ENCODE measurements at regions not wholly inside any gene's neighbourhood (a gene's known extent, or its start where the extent isn't known, plus 50 kb on each side); places are given as distances from the start of the nearest gene placed in this dataset.

DNA sequence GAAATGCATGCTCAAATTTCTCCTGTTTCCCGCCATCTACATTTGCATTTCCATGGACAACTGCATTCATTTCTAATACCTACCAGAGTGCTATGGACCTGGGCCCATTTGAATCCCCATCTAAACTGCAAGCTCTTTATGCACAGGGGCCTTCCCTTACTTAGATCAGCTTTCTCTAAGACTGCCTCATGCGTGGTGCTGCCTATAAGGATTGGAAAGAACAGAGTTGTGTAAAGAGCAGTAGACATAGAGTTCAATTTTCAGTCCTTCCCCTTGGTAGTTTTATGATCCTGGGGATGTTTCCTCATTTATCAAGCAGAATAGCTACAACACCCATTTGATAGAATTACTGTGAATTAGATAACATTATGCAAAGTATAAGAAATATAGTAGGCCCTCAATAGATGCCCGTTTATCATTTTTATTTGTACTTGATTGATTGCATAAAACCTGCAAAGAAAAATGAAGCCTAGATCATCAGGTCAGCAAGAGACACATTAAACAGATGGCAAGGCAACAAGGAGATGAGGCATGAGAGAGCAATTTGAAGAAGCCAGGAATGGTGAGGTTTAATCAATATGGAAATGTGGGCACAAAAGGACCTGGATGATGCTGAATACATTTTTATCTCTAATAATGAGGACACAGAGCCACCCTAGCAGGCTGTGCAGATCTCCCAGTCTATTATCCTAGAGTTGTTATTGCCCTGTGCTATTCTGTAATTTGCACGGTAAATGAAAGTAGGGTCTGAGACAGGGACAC is 359.7 kb downstream of the FAM181B start:
- no peaks in the 10 kb centered on the region for H3K4me1 ChIP-seq (ENCODE audit: control insufficient read depth in 1 of 2, insufficient read depth in 2 of 2, low read length in 2 of 2)
- no peak overlapping the region for H3K27ac ChIP-seq (ENCODE audit: low read length)
- no peaks in the 10 kb centered on the region for H3K9me3 ChIP-seq (ENCODE audit: control insufficient read depth in 1 of 2, low read length in 2 of 2)
- no peak overlapping the region for H3K4me3 ChIP-seq (ENCODE audit: low read depth in 1 of 2, low read length in 2 of 2)
- H3K27me3 ChIP-seq (ENCODE audit: low read depth, low read length), result no peaks in the 10 kb centered on the region
- no peaks in the 10 kb centered on the region for H3K36me3 ChIP-seq (ENCODE audit: control insufficient read depth in 1 of 2, insufficient read depth in 2 of 2, low read length in 2 of 2)

DNA sequence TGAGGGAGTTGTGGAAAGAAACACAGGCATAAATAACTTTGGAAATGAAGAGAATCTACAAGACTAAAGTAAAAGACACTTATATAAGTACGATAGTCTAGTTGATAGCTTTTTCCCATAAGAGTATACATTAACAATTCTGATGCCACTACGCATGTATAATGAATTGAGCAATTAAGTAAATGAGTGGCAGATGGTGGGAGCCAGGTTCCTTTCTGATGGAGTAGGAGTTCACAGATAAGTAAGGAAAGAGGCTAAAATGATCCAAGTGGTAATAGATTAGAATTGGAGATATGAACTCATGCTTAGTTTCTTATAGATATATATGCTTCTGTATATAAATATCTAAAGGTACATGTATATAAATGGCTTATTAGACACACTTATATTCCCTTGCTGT is 368.3 kb downstream of the FAM181B start:
- Histone ChIP-seq H3K27me3 (ENCODE audit: low read depth, low read length) (no peaks in the 10 kb centered on the region), H3K27ac (ENCODE audit: low read length) (no peak overlapping the region), H3K36me3 (ENCODE audit: control insufficient read depth in 1 of 2, insufficient read depth in 2 of 2, low read length in 2 of 2) (no peaks in the 10 kb centered on the region), H3K4me1 (ENCODE audit: control insufficient read depth in 1 of 2, insufficient read depth in 2 of 2, low read length in 2 of 2) (no peaks in the 10 kb centered on the region), H3K4me3 (ENCODE audit: low read depth in 1 of 2, low read length in 2 of 2) (no peak overlapping the region), H3K9me3 (ENCODE audit: control insufficient read depth in 1 of 2, low read length in 2 of 2) (no peaks in the 10 kb centered on the region)

DNA sequence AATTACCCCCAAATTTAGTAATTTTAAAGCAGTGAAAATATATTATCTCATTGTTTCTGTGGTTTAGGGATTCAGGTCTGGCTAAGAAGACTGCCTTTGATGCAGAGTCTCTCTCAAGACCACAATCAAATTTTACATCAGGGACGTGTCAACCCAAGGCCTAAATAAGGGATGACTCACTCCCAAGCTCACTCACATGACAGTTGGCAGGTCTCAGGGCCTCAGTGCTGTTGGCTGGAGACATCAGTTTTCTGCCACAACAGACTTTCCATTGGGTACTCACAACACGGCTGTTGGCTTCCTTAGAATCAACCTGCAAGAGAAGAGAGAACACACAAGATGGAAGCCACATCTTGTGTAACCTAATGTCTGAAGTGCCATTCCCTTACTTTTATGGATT is 377.3 kb downstream of the FAM181B start:
- Histone ChIP-seq H3K27ac (ENCODE audit: low read length) (no peak overlapping the region), H3K9me3 (ENCODE audit: control insufficient read depth in 1 of 2, low read length in 2 of 2) (peaks cover 0 to 7% of the 10 kb centered on the region in 2 donors), H3K4me3 (ENCODE audit: low read depth in 1 of 2, low read length in 2 of 2) (no peak overlapping the region), H3K27me3 (ENCODE audit: low read depth, low read length) (no peaks in the 10 kb centered on the region), H3K4me1 (ENCODE audit: control insufficient read depth in 1 of 2, insufficient read depth in 2 of 2, low read length in 2 of 2) (no peaks in the 10 kb centered on the region), H3K36me3 (ENCODE audit: control insufficient read depth in 1 of 2, insufficient read depth in 2 of 2, low read length in 2 of 2) (no peaks in the 10 kb centered on the region)

DNA sequence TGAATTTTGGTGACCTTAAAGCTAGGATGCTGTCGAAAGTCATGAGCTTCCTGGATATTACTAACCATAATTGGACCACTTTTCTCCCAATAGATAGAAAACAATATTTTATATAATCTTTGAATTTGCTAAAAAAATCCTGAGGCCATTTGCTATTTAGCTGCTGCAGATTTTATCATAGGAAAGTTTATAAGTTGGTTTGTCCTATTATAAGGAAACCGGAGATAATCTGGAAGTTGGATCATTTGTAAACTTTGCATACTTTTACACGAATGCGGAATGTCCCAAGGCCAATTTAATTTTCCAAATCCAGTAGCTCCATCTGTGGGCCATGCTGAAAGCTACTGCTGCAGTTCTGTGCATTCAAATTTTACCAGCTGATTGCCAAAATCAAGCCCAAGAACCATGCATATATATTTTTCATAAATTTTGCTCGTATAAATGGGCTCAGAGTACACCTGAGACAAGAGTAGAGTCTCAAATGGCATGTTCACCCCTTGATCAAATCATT is 378.3 kb downstream of the FAM181B start:
- Histone ChIP-seq H3K9me3 (ENCODE audit: control insufficient read depth in 1 of 2, low read length in 2 of 2) (peaks cover 0 to 7% of the 10 kb centered on the region in 2 donors), H3K27ac (ENCODE audit: low read length) (no peak overlapping the region), H3K4me3 (ENCODE audit: low read depth in 1 of 2, low read length in 2 of 2) (no peak overlapping the region), H3K27me3 (ENCODE audit: low read depth, low read length) (no peaks in the 10 kb centered on the region), H3K36me3 (ENCODE audit: control insufficient read depth in 1 of 2, insufficient read depth in 2 of 2, low read length in 2 of 2) (no peaks in the 10 kb centered on the region), H3K4me1 (ENCODE audit: control insufficient read depth in 1 of 2, insufficient read depth in 2 of 2, low read length in 2 of 2) (no peaks in the 10 kb centered on the region)

DNA sequence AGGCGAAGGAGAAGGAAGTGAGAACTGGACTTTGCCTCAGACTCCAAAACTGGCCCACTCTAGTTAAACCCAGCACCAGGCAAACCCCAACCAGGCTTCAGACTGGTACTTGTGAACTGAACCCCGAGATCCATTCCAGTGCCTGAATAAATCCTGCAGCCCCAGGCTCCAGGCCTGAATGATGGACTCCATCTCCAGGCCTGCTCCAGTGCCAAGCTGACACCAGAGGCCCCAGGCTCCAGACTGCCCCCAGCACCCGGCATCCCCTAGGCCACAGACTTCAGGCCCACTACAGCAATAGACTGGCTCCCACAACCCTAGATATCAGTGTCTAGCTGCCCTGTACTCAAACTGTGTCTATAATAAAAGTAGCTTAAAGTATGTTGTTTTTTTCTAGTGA is 406.8 kb downstream of the FAM181B start:
- Histone ChIP-seq H3K36me3 (ENCODE audit: control insufficient read depth in 1 of 2, insufficient read depth in 2 of 2, low read length in 2 of 2) (no peaks in the 10 kb centered on the region), H3K27ac (ENCODE audit: low read length) (no peak overlapping the region), H3K27me3 (ENCODE audit: low read depth, low read length) (no peaks in the 10 kb centered on the region), H3K4me3 (ENCODE audit: low read depth in 1 of 2, low read length in 2 of 2) (no peak overlapping the region), H3K4me1 (ENCODE audit: control insufficient read depth in 1 of 2, insufficient read depth in 2 of 2, low read length in 2 of 2) (no peaks in the 10 kb centered on the region), H3K9me3 (ENCODE audit: control insufficient read depth in 1 of 2, low read length in 2 of 2) (no peaks in the 10 kb centered on the region)

DNA sequence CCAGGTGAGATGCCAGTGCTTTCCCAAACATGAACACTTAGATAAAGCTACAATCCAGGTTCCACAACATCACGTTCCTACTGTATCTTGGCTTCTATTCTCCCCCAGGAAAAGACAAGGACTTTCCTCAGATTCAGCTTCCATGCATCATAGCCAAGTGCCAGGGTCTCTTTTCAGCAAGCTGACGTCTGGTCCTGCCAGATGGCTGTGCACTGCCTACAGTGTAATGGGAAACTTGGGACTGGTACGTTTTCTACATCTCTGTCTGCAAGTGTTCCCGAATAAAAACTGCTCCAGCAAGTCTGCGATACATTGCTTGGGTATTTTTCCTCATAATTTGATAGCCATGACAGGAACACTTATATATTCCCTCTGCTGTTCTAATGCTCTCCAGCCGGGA is 412.5 kb downstream of the FAM181B start:
- no peaks in the 10 kb centered on the region for H3K9me3 ChIP-seq (ENCODE audit: control insufficient read depth in 1 of 2, low read length in 2 of 2)
- no peaks in the 10 kb centered on the region for H3K27me3 ChIP-seq (ENCODE audit: low read depth, low read length)
- H3K4me1 ChIP-seq (ENCODE audit: control insufficient read depth in 1 of 2, insufficient read depth in 2 of 2, low read length in 2 of 2), result no peaks in the 10 kb centered on the region
- no peak overlapping the region for H3K4me3 ChIP-seq (ENCODE audit: low read depth in 1 of 2, low read length in 2 of 2)
- H3K27ac ChIP-seq (ENCODE audit: low read length), result no peak overlapping the region
- H3K36me3 ChIP-seq (ENCODE audit: control insufficient read depth in 1 of 2, insufficient read depth in 2 of 2, low read length in 2 of 2), result no peaks in the 10 kb centered on the region

DNA sequence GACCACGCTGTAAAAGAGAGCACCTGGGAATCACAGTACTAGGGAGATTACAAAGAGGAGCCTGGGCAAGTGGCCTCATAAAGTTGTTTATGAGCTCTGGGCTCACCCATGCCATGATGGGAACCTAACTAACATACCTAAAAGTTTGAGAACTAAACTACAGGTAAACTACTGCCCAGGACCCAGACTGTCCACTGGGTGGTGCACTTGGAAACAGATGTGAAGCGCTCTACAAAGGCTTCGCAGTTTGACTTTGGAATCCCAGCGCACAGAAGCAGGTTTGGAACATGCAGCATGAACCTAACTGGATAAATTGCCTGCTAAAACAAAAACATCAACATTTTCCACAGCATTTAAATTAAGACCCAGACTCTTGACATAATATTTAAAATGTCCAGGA is 418.6 kb downstream of the FAM181B start:
- H3K27ac ChIP-seq (ENCODE audit: low read length), result no peak overlapping the region
- no peaks in the 10 kb centered on the region for H3K27me3 ChIP-seq (ENCODE audit: low read depth, low read length)
- H3K36me3 ChIP-seq (ENCODE audit: control insufficient read depth in 1 of 2, insufficient read depth in 2 of 2, low read length in 2 of 2), result no peaks in the 10 kb centered on the region
- no peak overlapping the region for H3K4me3 ChIP-seq (ENCODE audit: low read depth in 1 of 2, low read length in 2 of 2)
- no peaks in the 10 kb centered on the region for H3K9me3 ChIP-seq (ENCODE audit: control insufficient read depth in 1 of 2, low read length in 2 of 2)
- H3K4me1 ChIP-seq (ENCODE audit: control insufficient read depth in 1 of 2, insufficient read depth in 2 of 2, low read length in 2 of 2), result no peaks in the 10 kb centered on the region

DNA sequence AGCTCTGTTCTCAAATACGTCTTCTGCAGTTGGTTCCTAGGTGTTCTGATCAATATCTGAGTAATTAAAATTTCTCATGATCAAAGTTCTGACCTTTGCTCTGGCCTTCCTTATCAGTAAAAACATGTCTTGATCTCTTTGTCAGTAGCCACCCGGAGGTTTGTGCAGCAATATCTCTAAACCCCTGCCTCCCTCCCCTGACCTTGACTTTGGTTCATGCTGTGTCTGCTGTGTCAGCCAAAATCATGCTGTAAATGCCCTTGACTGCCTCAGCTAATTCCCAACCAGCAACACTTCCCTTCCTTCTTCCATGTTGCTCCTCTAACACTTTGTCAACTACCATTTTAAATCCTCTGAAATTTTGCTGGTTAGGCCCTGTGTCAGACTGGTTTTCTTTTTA is 424.7 kb downstream of the FAM181B start:
- Histone ChIP-seq H3K4me3 (ENCODE audit: low read depth in 1 of 2, low read length in 2 of 2) (no peak overlapping the region), H3K27me3 (ENCODE audit: low read depth, low read length) (no peaks in the 10 kb centered on the region), H3K9me3 (ENCODE audit: control insufficient read depth in 1 of 2, low read length in 2 of 2) (no peaks in the 10 kb centered on the region), H3K27ac (ENCODE audit: low read length) (no peak overlapping the region), H3K36me3 (ENCODE audit: control insufficient read depth in 1 of 2, insufficient read depth in 2 of 2, low read length in 2 of 2) (no peaks in the 10 kb centered on the region), H3K4me1 (ENCODE audit: control insufficient read depth in 1 of 2, insufficient read depth in 2 of 2, low read length in 2 of 2) (no peaks in the 10 kb centered on the region)

DNA sequence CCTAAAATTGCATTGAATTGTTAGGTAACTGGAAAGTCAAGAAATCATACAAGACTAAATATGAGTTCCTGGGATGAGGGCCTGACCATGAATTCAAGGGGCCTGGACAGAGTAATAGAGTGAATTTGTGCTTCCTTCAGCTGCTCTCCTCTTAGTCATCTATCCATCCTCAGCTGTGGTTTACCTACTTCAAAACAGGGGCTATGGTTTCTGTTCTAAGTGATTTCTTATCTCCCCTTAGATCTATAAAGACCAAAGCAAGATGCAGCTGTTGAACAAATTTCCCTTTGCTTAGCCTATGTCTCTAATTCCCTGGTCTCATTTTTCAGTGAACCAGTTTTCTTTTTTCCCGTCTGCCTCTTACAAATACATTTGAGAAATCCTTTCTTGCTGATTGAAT is 428.5 kb downstream of the FAM181B start:
- H3K36me3 ChIP-seq (ENCODE audit: control insufficient read depth in 1 of 2, insufficient read depth in 2 of 2, low read length in 2 of 2), result no peaks in the 10 kb centered on the region
- H3K4me3 ChIP-seq (ENCODE audit: low read depth in 1 of 2, low read length in 2 of 2), result no peak overlapping the region
- H3K27me3 ChIP-seq (ENCODE audit: low read depth, low read length), result no peaks in the 10 kb centered on the region
- no peaks in the 10 kb centered on the region for H3K4me1 ChIP-seq (ENCODE audit: control insufficient read depth in 1 of 2, insufficient read depth in 2 of 2, low read length in 2 of 2)
- no peak overlapping the region for H3K27ac ChIP-seq (ENCODE audit: low read length)
- H3K9me3 ChIP-seq (ENCODE audit: control insufficient read depth in 1 of 2, low read length in 2 of 2), result no peaks in the 10 kb centered on the region

DNA sequence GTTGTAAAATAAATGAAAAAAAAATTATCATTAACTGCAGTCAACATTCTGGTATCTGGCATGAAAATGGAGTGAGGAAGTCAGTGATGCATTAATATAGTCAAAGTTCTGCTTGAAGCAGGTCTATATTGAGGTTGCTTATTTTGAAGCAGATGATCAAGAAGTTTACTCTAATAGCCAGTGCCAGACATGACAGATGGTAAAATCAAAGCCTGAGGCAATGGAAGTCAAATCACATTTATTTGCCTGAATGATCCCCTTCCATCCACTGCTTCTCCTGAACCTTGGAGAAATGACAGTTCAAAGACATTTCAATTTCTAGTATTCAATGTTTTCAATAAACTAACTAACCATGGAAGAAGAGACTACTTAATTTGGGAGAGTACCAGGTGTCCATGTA is 430.0 kb downstream of the FAM181B start:
- H3K36me3 ChIP-seq (ENCODE audit: control insufficient read depth in 1 of 2, insufficient read depth in 2 of 2, low read length in 2 of 2), result no peaks in the 10 kb centered on the region
- H3K4me3 ChIP-seq (ENCODE audit: low read depth in 1 of 2, low read length in 2 of 2), result no peak overlapping the region
- H3K9me3 ChIP-seq (ENCODE audit: control insufficient read depth in 1 of 2, low read length in 2 of 2), result no peaks in the 10 kb centered on the region
- no peaks in the 10 kb centered on the region for H3K27me3 ChIP-seq (ENCODE audit: low read depth, low read length)
- H3K27ac ChIP-seq (ENCODE audit: low read length), result no peak overlapping the region
- no peaks in the 10 kb centered on the region for H3K4me1 ChIP-seq (ENCODE audit: control insufficient read depth in 1 of 2, insufficient read depth in 2 of 2, low read length in 2 of 2)

DNA sequence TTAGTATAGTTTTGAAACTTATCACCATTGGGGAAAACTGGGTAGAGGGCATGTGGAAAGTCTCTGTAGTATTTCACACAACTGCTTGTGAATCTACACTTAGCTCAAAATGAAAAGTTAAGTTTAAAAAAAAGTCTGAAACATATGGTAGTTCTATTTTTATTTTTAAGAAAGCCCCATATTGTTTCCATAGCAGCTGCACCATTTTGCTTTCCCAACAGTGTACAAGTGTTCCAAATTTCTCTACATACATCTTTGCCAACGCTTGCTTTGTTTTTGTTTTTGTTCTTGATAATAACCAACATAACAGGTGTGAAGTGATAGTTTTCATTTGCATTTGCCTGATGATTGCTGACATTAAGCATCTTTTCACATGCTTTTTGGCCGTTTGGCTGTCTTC is 445.2 kb downstream of the FAM181B start:
- no peak overlapping the region for H3K27ac ChIP-seq (ENCODE audit: low read length)
- H3K4me1 ChIP-seq (ENCODE audit: control insufficient read depth in 1 of 2, insufficient read depth in 2 of 2, low read length in 2 of 2), result no peaks in the 10 kb centered on the region
- H3K36me3 ChIP-seq (ENCODE audit: control insufficient read depth in 1 of 2, insufficient read depth in 2 of 2, low read length in 2 of 2), result no peaks in the 10 kb centered on the region
- H3K9me3 ChIP-seq (ENCODE audit: control insufficient read depth in 1 of 2, low read length in 2 of 2), result no peaks in the 10 kb centered on the region
- H3K4me3 ChIP-seq (ENCODE audit: low read depth in 1 of 2, low read length in 2 of 2), result no peak overlapping the region
- no peaks in the 10 kb centered on the region for H3K27me3 ChIP-seq (ENCODE audit: low read depth, low read length)

DNA sequence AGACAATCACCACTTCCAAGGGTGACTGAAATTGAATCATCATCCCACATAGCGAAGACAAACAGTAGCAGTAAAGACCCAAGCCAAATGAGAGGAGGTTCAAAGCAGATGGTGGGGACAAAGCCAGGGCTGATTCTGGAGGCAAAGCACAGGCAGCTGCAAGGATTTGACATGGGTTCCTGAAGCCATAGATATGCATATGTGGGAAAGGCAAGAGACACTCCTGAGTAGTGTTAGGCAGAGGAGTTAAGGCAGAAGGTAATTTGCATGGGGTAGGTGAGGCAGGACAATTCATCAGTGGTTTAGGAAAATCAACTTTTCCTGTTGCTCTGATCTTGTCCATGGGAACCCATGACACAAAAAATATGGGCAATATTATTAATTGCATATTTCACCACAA is 462.8 kb downstream of the FAM181B start:
- Histone ChIP-seq H3K4me1 (ENCODE audit: control insufficient read depth in 1 of 2, insufficient read depth in 2 of 2, low read length in 2 of 2) (no peaks in the 10 kb centered on the region), H3K9me3 (ENCODE audit: control insufficient read depth in 1 of 2, low read length in 2 of 2) (no peaks in the 10 kb centered on the region), H3K36me3 (ENCODE audit: control insufficient read depth in 1 of 2, insufficient read depth in 2 of 2, low read length in 2 of 2) (no peaks in the 10 kb centered on the region), H3K4me3 (ENCODE audit: low read depth in 1 of 2, low read length in 2 of 2) (no peak overlapping the region), H3K27me3 (ENCODE audit: low read depth, low read length) (no peaks in the 10 kb centered on the region), H3K27ac (ENCODE audit: low read length) (no peak overlapping the region)

Measured in muscle layer of duodenum (tissue), 2 donors.